ENCODE measurements at regions not wholly inside any gene's neighbourhood (a gene's known extent, or its start where the extent isn't known, plus 50 kb on each side); places are given as distances from the start of the nearest gene placed in this dataset.

DNA sequence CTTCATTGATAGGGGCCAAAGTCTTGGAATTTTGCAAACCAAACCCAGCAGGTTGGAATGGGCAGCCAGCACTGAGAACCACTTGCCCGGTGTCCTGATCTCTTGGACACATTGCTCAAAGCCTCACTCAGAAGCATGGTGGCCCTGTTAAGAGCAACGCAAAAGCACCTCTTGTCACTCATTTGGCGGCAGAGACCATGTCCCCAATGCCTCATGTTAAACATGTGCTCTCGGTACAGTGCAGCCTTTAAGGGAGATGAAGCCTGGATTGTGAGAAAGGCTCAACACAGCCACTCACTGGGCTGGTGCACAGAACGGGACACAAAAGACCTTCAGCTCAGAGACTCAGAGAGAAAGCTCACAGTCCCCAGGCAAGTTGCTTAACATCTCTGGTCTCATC is 298.4 kb upstream of the PRDM1 start:
- DNase-seq, result no peak

DNA sequence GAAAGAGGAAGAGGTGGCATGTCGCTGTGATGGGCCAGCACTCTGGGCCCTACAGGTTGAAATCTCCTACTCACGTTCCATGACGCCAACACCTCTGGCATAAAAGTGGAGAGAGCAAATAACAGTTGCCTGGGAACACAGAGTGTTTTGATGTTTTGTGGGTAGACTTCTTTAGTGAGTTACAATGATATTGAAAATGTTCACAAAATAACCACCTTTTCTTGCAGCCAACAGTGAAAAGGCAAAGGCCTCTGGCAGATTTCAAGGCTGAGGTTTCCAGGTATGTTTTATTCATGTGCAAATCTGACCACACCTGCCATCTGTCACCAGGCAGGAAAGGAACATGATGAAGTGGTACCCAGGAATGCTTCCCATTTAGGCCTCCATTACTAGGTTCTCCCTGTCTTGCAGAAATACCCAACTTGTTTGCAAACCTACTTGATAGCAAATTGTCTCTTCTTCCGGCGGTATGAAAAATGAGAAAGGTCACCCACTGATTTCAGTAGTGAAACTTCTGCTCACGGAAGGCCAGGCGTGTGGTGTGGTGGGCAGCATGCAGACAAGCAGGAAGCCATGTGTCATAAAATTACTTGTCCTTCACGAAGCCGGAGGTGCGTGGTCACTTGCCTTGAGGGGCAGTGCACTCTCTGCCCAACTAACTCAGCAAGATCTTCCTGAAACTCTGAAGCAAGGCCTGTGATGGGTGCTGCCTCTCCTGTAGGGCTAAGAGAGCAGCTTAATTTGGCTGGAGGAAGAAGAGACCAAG is 299.1 kb upstream of the PRDM1 start:
- DNase-seq, result no peak

DNA sequence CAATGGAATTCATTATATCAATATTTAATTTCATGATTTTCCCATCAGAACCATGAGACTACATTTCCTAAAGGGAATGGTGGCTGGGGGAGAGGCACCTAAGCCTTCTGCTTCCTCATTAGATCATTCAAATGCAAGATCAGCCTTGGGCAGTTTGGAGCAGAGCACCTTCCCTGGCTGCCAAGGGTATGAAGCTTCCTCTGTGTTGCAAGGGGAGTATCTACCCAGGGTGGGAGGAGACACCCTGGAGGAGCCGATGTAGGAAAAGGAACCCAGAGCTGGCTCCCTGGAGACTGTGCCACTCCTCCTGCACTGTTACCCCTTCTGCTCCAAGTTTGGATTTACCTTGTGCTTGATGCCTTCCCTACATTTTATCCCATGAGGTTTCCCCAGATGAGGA is 299.7 kb upstream of the PRDM1 start:
- peak; percentile 16 for DNase-seq

DNA sequence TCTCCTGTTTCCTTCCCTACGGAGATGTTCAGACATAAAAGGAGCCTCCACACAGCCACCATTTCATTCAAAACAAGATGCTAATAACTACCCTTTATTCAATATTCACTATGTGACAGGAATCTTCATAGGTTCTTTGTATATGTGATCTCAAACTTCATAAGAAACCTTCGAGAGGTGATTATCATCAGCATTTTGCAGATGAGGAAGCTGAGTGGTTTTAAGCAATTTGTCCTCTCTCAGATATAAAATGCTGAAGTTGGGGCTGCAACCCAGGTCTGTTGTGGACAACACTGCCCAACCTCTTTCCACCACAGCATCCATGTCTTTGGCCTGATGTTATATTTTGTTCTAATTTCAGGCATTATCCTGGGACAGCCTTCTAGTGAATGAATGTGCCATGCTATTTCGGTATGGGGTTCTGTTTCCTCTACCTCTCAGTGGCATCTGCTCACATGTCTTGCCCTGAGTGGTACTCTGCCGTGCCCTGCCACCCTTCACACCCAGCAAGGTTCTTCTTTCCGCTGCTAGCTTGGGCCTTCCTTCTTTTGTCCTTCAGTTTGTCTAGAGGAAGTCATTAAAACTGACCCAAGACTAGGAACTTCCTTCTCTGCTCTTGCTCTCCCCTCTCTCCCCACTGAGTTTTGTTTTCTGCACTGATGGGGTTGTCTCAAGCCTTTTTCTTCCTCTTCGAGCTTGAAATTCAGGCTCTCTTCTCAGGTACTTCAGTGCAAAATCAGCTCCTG is 300.9 kb upstream of the PRDM1 start:
- DNase-seq, result peak; percentile 81

DNA sequence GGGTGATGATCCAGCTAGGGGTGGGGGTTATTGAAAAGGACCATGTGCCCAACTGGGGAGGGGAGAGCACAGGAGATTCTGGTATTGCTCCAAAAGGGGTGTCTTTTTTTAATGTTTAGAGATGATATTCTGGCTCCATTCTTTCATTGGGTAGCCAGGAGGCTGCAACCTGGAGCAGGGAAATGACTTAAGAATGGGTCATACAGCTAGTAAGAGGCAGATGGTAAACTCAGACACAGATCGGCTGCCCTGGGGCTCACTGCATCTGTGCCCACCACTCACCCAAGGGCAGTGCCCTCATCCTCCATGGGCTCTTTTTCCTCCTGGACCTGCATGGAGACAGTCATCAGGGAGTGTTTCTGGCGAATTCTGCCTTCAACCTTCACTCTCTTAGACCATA is 302.0 kb upstream of the PRDM1 start:
- DNase-seq, result no peak

DNA sequence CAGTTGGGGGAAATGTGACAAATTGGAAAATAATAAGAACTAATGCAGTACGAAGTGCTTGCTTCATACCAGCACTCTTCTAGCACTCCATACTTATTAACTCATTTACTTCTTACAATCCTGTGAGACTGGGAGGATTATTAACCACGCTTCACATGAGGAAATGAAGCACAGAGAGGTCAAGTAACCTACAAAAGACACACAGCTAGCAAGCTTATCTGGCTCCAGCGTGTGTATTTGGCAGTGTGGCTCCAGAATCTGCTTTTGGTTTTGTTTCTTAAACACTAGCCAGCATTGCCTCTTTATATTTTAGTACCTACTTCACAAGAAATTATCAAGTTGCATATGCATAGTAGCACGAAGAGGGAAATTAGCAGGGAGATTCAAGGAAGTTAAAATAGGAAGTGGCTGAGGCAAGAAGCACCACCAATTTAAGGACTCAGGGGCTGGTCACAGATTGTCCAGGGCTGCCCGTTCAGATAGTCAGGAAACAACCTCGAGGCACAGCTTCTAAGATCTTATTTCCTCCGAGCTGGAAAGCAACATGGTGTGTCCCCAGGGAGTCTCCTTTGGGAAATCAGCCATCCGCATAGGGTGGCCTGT is 302.7 kb upstream of the PRDM1 start:
- peak; percentile 46 for DNase-seq

DNA sequence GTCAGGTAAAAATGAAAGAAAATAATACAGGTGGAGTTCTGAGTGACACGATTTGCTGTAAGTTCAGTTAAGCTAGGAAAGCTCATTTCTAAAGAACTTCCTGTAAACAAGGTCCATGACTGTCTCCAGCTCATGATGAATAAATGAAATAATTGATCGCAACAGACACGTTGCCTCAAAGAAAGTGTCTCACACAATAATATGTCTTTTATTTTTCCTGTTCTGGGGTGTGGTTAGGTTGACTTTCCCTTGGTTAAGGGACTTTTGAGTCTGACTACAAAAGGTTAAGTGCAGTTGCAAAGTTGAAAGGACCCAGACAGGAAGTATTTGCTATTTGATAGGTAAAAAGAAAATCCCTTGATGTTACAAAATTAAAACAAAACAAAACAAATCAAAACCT is 304.2 kb upstream of the PRDM1 start:
- no peak for DNase-seq

DNA sequence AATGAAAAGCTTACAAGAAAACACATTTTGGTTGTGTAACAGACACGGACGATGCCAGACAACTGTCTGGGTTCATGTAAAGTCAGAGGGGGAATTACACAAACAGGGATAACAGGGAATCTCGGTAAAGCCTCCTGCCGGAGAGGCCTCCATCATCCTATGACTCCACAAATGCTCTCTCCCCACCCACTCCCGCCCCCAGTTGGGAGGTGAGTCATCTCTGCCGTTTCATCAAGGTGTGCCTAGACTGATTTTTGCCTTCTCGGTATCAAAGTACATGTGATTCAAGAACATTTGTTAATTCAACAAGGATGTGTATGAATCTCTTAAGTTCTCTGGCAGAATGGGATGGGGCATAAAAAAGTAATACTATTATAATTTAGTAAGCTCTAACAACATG is 304.9 kb upstream of the PRDM1 start:
- DNase-seq, result no peak

DNA sequence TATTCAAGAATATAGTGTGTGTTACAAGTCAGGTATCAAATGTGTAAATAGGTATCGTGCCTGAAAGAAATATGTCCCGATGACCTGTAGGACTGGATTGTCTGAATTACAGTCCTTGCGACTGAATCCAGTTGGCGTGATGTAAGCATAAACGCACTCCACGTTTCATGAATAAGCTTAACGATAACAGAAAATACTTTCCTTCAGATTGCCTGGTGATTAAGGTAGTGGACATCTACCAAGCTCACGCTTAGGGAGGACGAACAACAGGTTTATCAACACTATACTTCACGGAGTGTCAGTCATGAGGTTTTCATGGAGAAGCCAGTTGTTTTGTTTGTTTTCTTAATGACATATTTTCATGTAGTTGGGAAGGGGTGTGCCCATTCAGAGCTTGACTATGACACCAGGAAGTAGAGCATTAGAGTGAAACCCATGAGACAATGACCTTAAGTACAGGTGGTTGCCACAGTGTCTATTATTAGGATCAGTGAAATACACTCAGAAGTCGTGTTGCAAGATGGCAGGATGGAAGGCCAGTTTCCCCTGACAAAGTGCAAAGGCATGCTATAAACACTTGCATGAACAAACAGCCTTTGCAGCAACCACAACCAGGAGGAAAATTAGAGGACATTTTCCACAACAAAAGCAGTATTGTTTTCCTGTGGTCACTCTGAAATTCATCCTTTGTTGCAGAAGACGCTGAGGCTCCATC is 305.8 kb upstream of the PRDM1 start:
- no peak for DNase-seq

DNA sequence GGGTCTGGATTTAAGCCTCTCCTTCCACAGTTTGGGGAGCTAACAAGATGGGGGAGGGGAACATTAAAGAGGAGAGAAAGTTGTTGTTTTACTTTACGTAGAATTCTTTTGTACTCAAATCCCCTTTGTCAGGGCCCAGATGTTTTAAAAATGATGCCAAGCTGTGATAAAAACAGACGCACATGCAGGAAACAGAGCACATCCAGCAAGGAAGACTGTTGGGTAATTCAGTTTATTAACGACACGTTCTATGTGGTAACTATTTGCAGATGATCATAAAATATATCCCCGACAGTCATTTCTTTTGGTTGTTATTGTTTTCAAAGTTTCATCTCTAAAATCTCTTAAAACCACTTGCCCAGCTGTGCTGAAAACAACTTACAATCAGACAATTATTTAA is 307.0 kb upstream of the PRDM1 start:
- no peak for DNase-seq

DNA sequence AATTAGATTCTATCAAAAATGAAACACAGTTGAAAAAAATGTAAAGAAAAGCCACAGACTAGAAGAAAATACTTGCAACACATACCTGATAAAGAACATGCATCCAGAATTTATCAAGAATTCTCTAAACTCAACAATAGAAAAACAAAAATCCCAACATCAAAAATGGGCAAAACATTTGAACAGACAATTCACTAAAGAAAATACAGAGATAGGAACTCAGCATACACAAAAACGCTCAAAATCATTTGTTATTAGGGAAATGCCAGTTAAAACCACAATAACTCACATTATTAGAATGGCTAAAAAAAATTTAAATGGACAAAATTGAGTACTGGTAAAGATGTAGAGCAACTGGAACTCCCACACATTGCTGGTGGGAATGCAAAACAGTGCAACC is 311.0 kb upstream of the PRDM1 start:
- DNase-seq, result no peak

DNA sequence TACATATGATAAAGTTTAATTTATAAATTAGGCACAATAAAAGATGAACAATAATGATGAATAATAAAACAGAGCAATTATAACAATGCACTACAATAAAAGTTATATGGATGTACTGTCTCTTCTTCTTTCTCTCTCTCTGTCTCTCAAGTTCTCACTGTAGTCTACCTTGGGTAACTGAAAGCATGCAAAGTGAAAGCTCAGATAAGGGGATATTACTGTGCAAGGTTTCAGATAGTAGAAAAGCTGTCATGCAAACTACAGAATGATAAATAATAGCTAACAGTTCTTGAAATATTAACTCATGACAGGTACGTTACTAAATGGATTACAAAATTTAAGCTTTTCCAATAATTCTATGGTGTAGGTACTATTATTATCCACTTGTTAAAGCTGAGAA is 311.9 kb upstream of the PRDM1 start:
- no peak for DNase-seq

DNA sequence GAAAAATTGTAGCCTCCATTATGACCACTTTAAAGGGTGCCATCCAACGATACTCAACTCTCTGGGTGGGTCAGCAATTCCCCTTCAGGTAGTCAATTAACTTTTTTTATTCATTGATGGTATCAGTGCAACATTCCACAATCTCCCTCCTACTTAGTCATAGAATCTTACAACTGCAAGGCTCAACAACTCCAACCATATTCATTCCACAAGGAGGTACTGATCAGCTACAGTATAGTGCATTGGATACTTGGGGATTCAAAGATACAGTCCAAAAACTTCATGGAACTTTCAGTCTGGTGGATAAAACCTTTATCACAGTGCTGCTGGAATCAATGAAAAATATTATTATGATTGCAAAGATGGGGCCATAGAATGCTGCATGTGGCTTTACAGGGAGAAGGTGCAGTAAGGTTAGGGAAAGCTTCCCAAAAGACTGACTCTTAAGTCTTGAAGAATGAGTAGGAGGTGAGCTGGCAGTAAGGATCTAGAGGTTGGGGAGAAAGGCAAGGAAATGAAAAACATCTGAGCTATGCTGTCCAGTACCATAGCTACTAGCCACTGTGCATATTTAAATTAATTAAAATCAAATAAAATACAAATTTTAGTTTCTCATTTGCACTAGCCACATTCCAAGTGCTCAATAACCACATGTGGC is 314.7 kb upstream of the PRDM1 start:
- DNase-seq, result no peak

DNA sequence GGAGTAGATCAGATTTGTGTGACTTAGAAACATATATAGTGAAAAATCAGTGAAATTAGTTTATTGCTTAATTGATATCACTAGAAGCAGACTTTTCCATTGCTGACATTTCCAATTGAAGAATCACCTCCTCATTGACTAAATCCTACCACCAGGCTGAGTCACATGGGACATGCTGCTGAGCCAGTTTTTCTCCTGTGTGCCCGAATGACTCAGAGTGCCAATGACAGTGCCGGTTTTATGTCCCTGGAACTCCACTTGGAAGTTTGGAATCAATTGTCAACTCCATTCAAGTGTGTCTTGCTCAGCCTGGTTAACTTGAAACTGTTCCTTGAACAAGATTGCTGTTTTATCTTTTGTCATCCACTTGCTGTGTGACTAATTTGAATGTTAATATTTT is 316.1 kb upstream of the PRDM1 start:
- DNase-seq, result no peak

DNA sequence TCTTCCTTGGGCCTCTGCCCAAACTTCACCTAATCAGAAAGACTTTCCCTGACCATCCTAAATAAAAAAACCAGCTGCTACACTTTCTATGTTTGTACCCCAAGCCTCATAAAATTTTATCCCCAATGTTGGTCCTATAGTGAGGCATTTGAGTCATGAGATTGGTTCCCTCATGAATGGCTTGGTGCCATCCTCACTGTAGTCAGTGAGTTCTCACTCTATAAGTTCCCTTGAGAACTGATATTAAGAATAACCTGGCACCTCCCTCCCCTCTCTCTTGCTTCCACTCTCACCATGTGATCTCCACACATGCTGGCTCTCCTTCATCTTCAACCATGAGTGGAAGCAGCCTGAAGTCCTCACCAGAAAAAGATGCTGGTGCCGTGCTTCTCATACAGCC is 316.9 kb upstream of the PRDM1 start:
- no peak for DNase-seq

DNA sequence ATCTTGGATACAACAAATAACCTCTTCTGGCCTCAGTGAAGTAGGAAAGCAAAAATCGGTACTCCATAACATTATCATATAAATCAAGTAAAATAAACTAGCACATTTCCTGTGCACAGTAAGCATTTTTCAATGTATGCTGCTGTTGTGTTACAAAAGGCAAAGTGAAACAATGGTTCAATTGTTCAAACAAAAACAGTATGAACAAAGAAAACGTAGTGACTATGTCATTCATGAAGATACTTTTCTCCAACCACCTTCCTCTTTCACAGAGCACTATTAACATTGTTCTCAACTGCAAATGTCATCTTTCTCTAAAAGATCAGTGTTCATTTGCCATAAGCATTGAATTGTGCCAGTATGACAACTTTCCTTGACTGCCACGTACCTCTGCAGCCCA is 318.6 kb upstream of the PRDM1 start:
- DNase-seq, result no peak

DNA sequence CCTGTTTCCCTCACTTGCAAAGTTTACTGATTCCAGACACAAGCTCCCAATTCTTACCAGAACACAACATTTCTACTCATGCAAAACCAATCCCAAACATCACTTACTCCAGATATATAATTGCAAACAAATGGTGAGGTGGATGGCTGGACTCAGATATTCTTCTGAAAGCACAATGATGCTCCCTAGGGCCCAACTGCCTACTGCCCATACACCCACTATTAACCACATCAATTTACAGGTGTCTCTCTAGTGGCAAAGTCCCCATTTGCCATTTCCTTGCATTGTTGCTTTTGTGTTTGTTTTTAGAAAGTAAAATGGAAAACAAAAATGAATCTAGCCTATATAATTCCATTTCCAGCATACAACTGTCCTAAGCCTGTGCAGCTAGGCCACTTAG is 320.9 kb upstream of the PRDM1 start:
- DNase-seq, result no peak

DNA sequence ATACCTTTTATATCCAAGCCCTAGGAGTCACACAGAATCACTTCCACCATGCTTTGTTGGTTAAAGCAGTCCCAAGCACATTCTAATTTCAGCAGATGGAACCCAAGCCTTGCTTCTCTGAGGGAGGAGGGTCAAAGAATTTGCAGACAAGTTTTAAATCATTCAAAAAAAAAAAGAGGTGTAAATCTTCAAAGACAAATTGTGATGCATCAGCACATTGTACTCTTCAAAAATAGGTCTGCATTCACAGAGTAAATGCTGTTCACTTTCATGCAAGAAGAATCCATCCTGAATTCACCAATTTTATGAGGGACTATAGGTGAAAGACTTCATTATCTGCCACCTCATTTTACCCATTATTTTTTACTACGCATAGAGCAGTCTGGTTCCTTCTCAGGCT is 321.8 kb upstream of the PRDM1 start:
- no peak for DNase-seq

DNA sequence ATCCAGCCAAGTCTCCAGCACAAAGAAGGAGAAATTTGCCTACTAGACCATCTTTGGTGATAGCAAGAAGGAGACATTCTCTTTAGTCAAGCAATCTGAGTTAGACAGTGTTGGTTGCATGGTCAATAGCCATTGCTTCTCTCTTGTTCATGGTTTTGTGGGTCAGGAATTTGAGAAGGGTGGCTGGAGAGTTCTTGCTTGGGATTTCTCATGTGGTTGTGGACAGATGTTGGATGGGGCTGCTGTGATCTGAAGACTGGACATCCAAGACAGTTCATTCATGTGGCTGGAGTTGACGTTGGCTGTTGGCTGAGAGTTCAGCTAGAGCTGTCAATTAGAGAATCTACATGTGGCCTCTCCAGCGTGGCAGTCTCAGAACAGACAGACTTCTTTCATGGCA is 322.3 kb upstream of the PRDM1 start:
- DNase-seq, result no peak

DNA sequence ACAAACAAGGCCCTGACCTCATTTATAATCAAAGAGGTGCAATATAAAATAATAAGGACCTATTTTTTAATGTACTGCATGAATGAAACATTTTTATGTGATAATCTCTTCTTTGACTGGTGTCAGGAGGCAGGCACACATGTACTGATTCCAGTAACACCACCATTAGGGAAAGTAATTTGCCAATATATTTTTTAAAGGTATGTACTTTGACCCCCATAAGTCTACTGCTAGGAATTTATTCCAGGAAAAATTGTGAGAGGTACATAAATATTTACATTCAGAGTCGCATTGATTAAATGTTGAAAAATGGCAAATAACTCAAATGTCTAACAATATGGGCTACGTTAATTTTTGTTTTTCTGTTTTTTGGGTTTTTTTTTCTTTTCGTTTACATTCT is 325.4 kb upstream of the PRDM1 start:
- DNase-seq, result no peak

DNA sequence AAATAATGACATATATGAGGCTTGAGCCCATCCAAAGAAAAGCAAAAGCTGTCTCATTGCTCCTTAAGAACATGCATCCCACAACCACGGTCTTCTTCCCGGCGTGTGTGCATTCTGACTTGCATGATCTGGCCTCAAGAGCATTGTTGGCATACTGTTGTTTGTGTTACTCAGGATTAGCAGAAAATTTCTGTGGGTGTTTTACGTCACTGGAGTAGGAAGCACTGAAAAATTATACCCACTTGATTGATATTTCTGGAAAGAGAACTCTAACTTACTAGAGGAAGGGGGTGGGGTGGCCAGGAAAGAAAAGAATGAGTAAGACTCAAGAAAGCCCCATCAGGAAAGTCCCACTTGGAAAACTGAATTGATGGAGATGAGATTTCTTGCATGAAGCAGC is 326.2 kb upstream of the PRDM1 start:
- no peak for DNase-seq

DNA sequence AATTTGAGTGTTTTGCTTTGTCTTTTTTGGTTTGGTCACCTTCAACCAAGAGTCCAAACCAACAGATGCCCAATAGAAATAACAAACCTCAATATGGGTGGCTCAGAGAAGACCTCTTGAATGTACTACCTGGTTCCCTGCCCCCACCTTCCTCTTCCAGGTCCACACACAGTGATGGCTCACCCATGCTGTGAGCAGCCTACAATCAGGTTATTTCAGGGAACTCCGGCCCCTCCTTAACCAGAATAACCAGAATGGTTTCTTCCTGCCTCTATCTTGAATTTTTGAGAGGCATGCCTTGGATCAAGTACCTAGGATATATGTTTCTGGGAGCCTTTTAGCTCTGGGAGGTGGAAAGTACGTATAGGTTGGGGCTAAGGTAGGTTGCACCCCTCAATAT is 327.1 kb upstream of the PRDM1 start:
- DNase-seq, result no peak

DNA sequence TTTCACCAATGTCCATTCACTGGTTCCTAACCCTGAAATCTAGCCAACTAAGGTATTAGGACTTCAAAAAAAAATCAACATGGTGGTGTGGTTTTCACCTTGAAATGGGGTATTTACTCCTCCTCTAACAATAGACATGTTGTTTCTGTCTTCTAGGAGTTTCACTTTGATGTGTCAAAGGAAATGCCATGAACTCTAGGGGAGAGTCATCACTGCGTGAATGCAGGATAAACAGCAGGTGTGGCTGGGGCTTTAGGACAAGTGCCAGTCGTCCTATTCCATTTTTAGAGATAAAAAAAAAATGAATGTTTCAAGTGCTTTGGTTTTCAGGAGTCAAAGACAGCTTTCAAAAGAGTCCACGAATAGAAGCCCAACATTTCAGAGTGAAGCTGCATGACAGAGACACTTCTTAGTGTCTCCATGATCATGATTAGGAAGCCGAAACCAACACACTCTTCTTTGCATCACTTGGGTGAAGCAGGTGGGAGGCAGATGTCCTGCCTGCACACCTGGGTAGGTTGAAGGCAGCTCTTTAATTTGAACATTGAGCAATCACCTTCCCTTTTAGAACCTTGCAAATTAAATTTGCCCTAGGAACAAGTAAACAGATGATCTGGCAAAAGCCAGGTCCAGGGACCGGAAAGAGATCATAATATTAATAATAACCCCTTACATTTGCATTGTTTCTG is 328.5 kb upstream of the PRDM1 start:
- DNase-seq, result no peak
